Lower leg skin (tissue), 4 donors: ENCODE measurements at regions not wholly inside any gene's neighbourhood (a gene's known extent, or its start where the extent isn't known, plus 50 kb on each side); places are given as distances from the start of the nearest gene placed in this dataset.
"Not testable (repeated sequence)": the region's sequence is repeated elsewhere in the genome, so short reads cannot be mapped to it uniquely, and the experiment has no call there.

Source experiments
- DNase-seq, 2 donors: peaks; one replicate each; pipeline ENCODE4 v3.0.0-alpha.2; 2019; ENCODE audit warnings: low spot score in 2 of 2
- H3K4me3 ChIP-seq: fragments of 200-600 bp; sonication (generic); 2 replicates; pipeline ENCODE4 v1.5.1; 2017; ENCODE audit warnings: mild to moderate bottlenecking, low read depth; ENCODE audit not compliant: poor library complexity, severe bottlenecking
- CTCF ChIP-seq, 3 donors: fragments of 450-650 bp; IDR thresholded peaks; one replicate each; pipeline ENCODE4 v1.5.1; 2016; ENCODE audit warnings: antibody characterized with exemption in 3 of 3, mild to moderate bottlenecking in 3 of 3, moderate library complexity in 2 of 3
- POLR2A ChIP-seq, 2 donors: fragments of 450-650 bp; IDR thresholded peaks; one replicate each; pipeline ENCODE4 v1.6.1; 2016 to 2017; ENCODE audit warnings: antibody characterized with exemption in 2 of 2, mild to moderate bottlenecking in 1 of 2, moderate library complexity in 1 of 2
- WGBS, 2 donors: methylation state at CpG; one replicate each; pipeline ENCODE4 v1.1.5; 2018; 5-methylcytosine and 5-hydroxymethylcytosine counted together
- intact Hi-C: fragments of 100-400 bp; cut with DNase I; formaldehyde crosslinking; loops from one replicate; pipeline ENCODE4 v1.15.0; 2023; ENCODE audit warnings: low total_unique reads

- H3K4me3 ChIP-seq: no peak overlapping the region
- no peak for DNase-seq
- intact Hi-C loops: no loop called here
- TF ChIP-seq CTCF (IDR thresholded peaks at IDR 0.05) (no peak), POLR2A (IDR thresholded peaks at IDR 0.05) (no peak)
- 85 to 87% methylated on average over 2 of the region's 2 CpGs for WGBS, 2 donors
Observed at GRCh38 chr14:105694961-105695360, 168.6 kb downstream of the TMEM121 start.

- no CpG with 5 or more reads among the region's 11 CpGs for WGBS, 2 donors
- intact Hi-C loops, H3K4me3 ChIP-seq, DNase-seq: not testable (repeated sequence)
Observed at GRCh38 chr14:105696388-105696787, 170.0 kb downstream of the TMEM121 start.

- 93% methylated on average over 21 of the region's 22 CpGs; no CpG with 5 or more reads in 1 of the 2 donors for WGBS, 2 donors
- DNase-seq: peak in 1 of 2 donors; percentile 50
- H3K4me3 ChIP-seq, intact Hi-C loops: not testable (repeated sequence)
Observed at GRCh38 chr14:105697414-105697813, 171.0 kb downstream of the TMEM121 start.

- 61 to 71% methylated on average over 5 of the region's 5 CpGs for WGBS, 2 donors
- H3K4me3 ChIP-seq, intact Hi-C loops: not testable (repeated sequence)
- peak in 1 of 2 donors; percentile 17 for DNase-seq
Observed at GRCh38 chr14:105697955-105698354, 171.6 kb downstream of the TMEM121 start.

- WGBS, 2 donors: 73% methylated on average over 16 of the region's 27 CpGs; no CpG with 5 or more reads in 1 of the 2 donors
- H3K4me3 ChIP-seq, intact Hi-C loops: not testable (repeated sequence)
- peak in 1 of 2 donors; percentile 80 for DNase-seq
Observed at GRCh38 chr14:105698940-105699556, 172.7 kb downstream of the TMEM121 start.

GRCh38 chr14:105699706-105700105, 173.3 kb downstream of the TMEM121 start:
- intact Hi-C loops, H3K4me3 ChIP-seq: not testable (repeated sequence)
- WGBS, 2 donors: 76 to 80% methylated on average over 6 to 7 of the region's 9 CpGs
- DNase-seq: peak in 1 of 2 donors; percentile 87

GRCh38 chr14:105700146-105700545, 173.8 kb downstream of the TMEM121 start:
- H3K4me3 ChIP-seq, intact Hi-C loops: not testable (repeated sequence)
- peak in 1 of 2 donors; percentile 75 for DNase-seq
- 79 to 90% methylated on average over 8 to 9 of the region's 13 CpGs for WGBS, 2 donors

GRCh38 chr14:105700622-105701288, 174.4 kb downstream of the TMEM121 start:
- WGBS, 2 donors: 54 to 59% methylated on average over 5 to 7 of the region's 7 CpGs
- DNase-seq: peak in 1 of 2 donors; percentile 49
- H3K4me3 ChIP-seq: no peak overlapping the region
- intact Hi-C loops: no loop called here
- no peak for TF ChIP-seq POLR2A (IDR thresholded peaks at IDR 0.05)
- TF ChIP-seq CTCF (IDR thresholded peaks at IDR 0.05): no peak
